ENCODE measurements at regions not wholly inside any gene's neighbourhood (a gene's known extent, or its start where the extent isn't known, plus 50 kb on each side); places are given as distances from the start of the nearest gene placed in this dataset.

DNA sequence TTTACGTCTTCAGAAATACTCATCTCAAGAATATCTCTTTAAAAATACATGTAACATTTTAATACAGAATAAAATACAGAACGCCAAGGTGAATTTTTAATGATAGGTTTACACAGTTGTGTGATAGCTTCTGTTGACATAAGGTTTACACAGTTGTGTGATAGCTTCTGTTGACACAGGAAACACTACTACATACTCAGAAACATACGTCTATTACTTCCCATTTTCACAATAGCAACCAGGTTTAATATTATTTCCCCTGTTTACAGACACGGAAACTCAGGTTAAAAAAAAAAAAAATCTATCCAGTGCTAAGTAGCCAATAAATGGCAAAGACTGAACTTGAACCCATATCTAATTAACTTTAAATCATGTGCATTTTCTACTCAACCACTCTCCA lies 571.2 kb downstream of the LIG4 start (continued):
- TF ChIP-seq CTCF (IDR thresholded peaks at IDR 0.05) = no peak
- TF ChIP-seq, protein P1, sequence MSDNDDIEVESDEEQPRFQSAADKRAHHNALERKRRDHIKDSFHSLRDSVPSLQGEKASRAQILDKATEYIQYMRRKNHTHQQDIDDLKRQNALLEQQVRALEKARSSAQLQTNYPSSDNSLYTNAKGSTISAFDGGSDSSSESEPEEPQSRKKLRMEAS (IDR thresholded peaks at IDR 0.05; ENCODE audit: low read depth) = no peak

DNA sequence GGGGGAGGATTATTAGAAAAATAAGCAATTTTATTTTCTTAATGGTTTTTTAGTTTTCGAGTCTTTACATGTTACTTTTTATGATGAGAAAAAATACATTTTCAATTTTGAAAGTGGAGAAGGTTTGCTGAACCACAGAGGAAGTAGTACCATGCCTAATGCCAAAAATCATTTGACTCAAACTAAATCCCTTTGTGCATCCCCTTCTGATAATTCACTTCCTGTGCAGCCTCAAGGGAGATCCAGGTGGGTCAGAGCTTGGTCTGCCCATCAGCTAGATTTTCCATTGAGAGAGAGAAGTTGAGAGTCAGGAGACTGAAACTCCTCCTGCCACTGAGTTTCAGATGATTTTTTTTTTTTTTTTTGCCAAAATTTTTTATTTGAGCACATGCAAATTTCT lies 571.7 kb downstream of the LIG4 start:
- Histone ChIP-seq H3K79me2 (ENCODE audit: insufficient read depth) (peaks cover 38% of the 10 kb centered on the region; the same call in 1 of the 2 replicates), H3K4me2 (no peak overlapping the region), H3K9me3 (no peaks in the 10 kb centered on the region), H3K9ac (no peak overlapping the region), H2AFZ (ENCODE audit: low read depth) (no peak overlapping the region), H4K20me1 (ENCODE audit: insufficient read depth) (no peaks in the 10 kb centered on the region), H3K4me3 (ENCODE audit: low read depth in 2 of 2, low read length in 1 of 2) (no peak overlapping the region), H3K4me1 (ENCODE audit: control insufficient read depth in 1 of 2, insufficient read depth in 2 of 2, low read depth in 1 of 2, low read length in 1 of 2) (no peaks in the 10 kb centered on the region; a peak in 1 of 4 replicates), H3K36me3 (replicated peaks in 1 of 2; ENCODE audit: control insufficient read depth in 1 of 2, insufficient read depth in 2 of 2, low read length in 1 of 2) (no peaks in the 10 kb centered on the region), H3F3A (replicated peaks; ENCODE audit: insufficient read depth) (no peaks in the 10 kb centered on the region), H3K27ac (ENCODE audit: low read depth in 2 of 2, low read length in 1 of 2) (no peak overlapping the region), H3K27me3 (ENCODE audit: insufficient read depth) (no peaks in the 10 kb centered on the region), H3K9me2 (no peaks in the 10 kb centered on the region)
- DNase-seq = no peak
- ChIA-PET POLR2A (no interaction called here), CTCF (no interaction called here)
- TF ChIP-seq CHD2 (IDR thresholded peaks at IDR 0.05; ENCODE audit: low read length, partially characterized antibody) (no peak), MEF2A (IDR thresholded peaks at IDR 0.05; ENCODE audit: borderline replicate concordance, low read depth) (no peak), IRF3 (IDR thresholded peaks at IDR 0.05; ENCODE audit: low read depth, low read length) (no peak), FOSL2 (IDR thresholded peaks at IDR 0.05; ENCODE audit: borderline replicate concordance, low read depth) (no peak), RCOR1 (IDR thresholded peaks at IDR 0.05; ENCODE audit: low read length) (no peak)
- TF ChIP-seq, protein P2, sequence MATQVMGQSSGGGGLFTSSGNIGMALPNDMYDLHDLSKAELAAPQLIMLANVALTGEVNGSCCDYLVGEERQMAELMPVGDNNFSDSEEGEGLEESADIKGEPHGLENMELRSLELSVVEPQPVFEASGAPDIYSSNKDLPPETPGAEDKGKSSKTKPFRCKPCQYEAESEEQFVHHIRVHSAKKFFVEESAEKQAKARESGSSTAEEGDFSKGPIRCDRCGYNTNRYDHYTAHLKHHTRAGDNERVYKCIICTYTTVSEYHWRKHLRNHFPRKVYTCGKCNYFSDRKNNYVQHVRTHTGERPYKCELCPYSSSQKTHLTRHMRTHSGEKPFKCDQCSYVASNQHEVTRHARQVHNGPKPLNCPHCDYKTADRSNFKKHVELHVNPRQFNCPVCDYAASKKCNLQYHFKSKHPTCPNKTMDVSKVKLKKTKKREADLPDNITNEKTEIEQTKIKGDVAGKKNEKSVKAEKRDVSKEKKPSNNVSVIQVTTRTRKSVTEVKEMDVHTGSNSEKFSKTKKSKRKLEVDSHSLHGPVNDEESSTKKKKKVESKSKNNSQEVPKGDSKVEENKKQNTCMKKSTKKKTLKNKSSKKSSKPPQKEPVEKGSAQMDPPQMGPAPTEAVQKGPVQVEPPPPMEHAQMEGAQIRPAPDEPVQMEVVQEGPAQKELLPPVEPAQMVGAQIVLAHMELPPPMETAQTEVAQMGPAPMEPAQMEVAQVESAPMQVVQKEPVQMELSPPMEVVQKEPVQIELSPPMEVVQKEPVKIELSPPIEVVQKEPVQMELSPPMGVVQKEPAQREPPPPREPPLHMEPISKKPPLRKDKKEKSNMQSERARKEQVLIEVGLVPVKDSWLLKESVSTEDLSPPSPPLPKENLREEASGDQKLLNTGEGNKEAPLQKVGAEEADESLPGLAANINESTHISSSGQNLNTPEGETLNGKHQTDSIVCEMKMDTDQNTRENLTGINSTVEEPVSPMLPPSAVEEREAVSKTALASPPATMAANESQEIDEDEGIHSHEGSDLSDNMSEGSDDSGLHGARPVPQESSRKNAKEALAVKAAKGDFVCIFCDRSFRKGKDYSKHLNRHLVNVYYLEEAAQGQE (IDR thresholded peaks at IDR 0.05; ENCODE audit: low read depth, low read length) = no peak
- WGBS (ENCODE audit: low lambda C conversion rate) = 80% methylated on average over 1 of the region's 1 CpG
